GM18519 (cell line): ENCODE measurements at regions not wholly inside any gene's neighbourhood (a gene's known extent, or its start where the extent isn't known, plus 50 kb on each side); places are given as distances from the start of the nearest gene placed in this dataset.

Experiments
- ATAC-seq: cut with Tn5 transposase; IDR thresholded peaks from one replicate; pipeline ENCODE4 v1.9.1; 2021; ENCODE audit warnings: mild to moderate bottlenecking, moderate library complexity; ENCODE audit not compliant: unreplicated experiment, low FRiP score

GRCh38 chr7:37504801-37505200 lies 56.1 kb upstream of the ELMO1 start:
- ATAC-seq: no peak

- no peak for ATAC-seq
Observed at GRCh38 chr7:37505750-37506353, 57.2 kb upstream of the ELMO1 start.

GRCh38 chr7:37508118-37508517 lies 59.5 kb upstream of the ELMO1 start:
- no peak for ATAC-seq

- ATAC-seq: no peak
Observed at GRCh38 chr7:37510043-37510634, 61.5 kb upstream of the ELMO1 start.

GRCh38 chr7:37511915-37512314 lies 63.3 kb upstream of the ELMO1 start:
- no peak for ATAC-seq

GRCh38 chr7:37514497-37514896 lies 65.8 kb upstream of the ELMO1 start:
- ATAC-seq: no peak

- no peak for ATAC-seq
Observed at GRCh38 chr7:37516664-37517063, 68.0 kb upstream of the ELMO1 start.

- ATAC-seq: no peak
Observed at GRCh38 chr7:37518266-37518665, 69.6 kb upstream of the ELMO1 start.

- ATAC-seq: no peak
Observed at GRCh38 chr7:37524056-37524455, 75.4 kb upstream of the ELMO1 start.

- ATAC-seq: no peak
Observed at GRCh38 chr7:37524797-37525196, 76.1 kb upstream of the ELMO1 start.

- ATAC-seq: no peak
Observed at GRCh38 chr7:37526623-37527022, 78.0 kb upstream of the ELMO1 start.

- no peak for ATAC-seq
Observed at GRCh38 chr7:37527109-37527508, 78.4 kb upstream of the ELMO1 start.

GRCh38 chr7:37531225-37531624 lies 82.6 kb upstream of the ELMO1 start:
- no peak for ATAC-seq

GRCh38 chr7:37532636-37533035 lies 84.0 kb upstream of the ELMO1 start:
- ATAC-seq: no peak

- no peak for ATAC-seq
Observed at GRCh38 chr7:37534893-37535610, 86.4 kb upstream of the ELMO1 start.

GRCh38 chr7:37535841-37536240 lies 87.2 kb upstream of the ELMO1 start:
- ATAC-seq: no peak

GRCh38 chr7:37536706-37537105 lies 88.0 kb upstream of the ELMO1 start:
- no peak for ATAC-seq

- no peak for ATAC-seq
Observed at GRCh38 chr7:37537439-37537838, 88.8 kb upstream of the ELMO1 start.

GRCh38 chr7:37538945-37539344 lies 90.3 kb upstream of the ELMO1 start:
- ATAC-seq: no peak

- no peak for ATAC-seq
Observed at GRCh38 chr7:37540917-37541316, 92.3 kb upstream of the ELMO1 start.

- peak; percentile 84 for ATAC-seq
Observed at GRCh38 chr7:37541810-37542443, 93.3 kb upstream of the ELMO1 start.
